WI38 (cell line): ENCODE measurements at regions not wholly inside any gene's neighbourhood (a gene's known extent, or its start where the extent isn't known, plus 50 kb on each side); places are given as distances from the start of the nearest gene placed in this dataset.

Source experiments
- H3K4me3 ChIP-seq: 2 replicates; pipeline ENCODE4 v1.5.1; 2011; ENCODE audit warnings: low read depth, mild to moderate bottlenecking, control low read depth, low read length
- TF ChIP-seq, protein P1 (sequence below): IDR thresholded peaks from 2 replicates; pipeline ENCODE4 v1.5.1; 2012; ENCODE audit warnings: low read depth, mild to moderate bottlenecking, control low read depth, low read length

DNA sequence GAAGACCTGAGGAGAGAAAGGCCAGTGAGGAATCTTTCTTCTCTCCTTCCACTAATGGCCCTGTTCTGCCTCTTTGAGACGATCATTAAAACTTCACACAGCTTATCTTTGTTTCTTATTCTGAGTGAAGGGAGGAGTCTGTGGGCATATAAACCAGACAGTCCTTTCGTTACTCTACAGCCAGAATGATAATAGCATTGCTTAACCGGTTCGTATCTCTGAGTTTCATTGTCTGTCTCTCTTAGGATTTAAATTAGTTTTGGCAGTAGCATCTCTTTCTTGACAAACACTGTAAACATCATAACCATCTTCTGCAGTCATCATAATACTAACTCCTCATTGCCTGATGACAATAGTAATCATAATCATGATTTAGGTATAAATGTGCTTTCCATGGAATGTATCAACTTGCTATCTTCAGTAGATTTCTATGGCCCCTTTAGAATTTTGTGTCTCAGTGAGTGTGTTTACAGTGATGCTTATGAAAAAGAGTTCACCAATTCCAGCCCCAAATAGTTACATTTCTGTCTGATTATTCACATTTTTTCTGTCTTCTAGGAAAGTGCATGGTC lies 618.8 kb upstream of the KLF4 start:
- H3K4me3 ChIP-seq: no peak overlapping the region
- TF ChIP-seq, protein P1, sequence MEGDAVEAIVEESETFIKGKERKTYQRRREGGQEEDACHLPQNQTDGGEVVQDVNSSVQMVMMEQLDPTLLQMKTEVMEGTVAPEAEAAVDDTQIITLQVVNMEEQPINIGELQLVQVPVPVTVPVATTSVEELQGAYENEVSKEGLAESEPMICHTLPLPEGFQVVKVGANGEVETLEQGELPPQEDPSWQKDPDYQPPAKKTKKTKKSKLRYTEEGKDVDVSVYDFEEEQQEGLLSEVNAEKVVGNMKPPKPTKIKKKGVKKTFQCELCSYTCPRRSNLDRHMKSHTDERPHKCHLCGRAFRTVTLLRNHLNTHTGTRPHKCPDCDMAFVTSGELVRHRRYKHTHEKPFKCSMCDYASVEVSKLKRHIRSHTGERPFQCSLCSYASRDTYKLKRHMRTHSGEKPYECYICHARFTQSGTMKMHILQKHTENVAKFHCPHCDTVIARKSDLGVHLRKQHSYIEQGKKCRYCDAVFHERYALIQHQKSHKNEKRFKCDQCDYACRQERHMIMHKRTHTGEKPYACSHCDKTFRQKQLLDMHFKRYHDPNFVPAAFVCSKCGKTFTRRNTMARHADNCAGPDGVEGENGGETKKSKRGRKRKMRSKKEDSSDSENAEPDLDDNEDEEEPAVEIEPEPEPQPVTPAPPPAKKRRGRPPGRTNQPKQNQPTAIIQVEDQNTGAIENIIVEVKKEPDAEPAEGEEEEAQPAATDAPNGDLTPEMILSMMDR: no peak

DNA sequence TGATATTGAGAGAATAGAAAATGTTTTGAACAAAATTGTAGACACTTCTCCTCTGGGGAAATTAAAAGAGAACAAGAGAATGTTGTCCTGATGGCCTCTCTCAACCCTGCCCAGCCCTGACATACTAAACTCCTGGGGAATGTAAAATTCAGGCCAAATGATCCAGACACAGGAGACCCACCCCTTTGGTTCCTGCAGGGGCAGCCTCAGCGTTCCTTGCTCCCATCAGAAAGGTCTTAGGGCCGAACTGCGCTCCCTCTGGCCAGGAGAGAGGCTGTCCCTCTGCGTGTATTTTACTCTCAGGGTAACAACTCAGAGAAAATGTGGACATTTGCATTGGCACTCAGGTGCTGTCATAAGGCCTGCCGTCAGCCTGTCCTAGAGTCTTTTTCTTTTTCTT lies 616.3 kb upstream of the KLF4 start:
- no peak overlapping the region for H3K4me3 ChIP-seq
- TF ChIP-seq, protein P1: no peak

DNA sequence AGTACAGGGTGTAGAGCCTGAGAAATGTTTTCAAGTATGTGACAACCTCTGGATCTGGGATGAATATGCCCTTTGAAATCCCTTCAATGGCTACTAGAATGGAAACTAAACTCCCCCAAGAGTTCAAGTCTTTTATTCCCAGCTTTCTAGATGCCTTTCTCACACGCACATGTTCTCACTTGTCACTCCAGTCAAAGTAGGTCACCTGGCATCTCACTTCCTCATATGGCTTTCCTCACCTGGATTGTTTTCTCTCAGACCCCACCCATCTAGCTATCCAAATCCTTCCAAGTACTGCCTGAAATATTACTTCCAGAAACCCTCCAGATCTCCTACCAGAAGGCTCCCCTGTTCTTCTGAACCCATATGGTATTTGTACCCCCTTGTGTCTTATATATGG lies 615.4 kb upstream of the KLF4 start:
- H3K4me3 ChIP-seq: no peak overlapping the region
- TF ChIP-seq, protein P1: no peak

DNA sequence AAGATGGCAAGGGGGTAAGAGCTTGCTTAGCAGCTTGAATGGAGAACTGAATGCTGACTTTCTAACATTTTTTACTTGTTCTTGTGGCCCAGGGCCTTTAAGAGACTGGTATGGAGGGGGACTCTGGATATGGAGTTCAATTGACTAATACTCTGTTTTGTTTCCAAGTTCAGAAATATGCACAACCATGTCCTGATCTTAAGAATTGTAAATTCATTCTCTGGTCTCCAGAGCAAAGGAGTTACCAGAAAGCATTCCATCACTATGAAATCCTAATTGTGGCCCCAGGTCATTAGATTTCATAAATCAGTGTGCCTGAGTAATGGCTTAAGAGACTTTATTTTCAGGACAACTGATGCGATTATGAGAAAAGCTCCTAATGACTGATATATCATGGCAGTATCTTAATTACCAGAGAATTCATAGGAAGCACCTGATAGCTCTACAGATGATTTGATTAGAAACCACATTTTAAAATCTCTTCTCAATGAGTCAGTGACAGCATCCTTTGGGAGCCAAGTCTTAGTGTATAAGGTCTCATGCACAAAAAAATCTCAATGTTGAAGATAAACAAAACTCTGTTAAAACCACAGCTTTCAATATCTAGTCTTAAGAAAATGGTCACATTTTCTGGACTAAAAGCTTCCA lies 613.6 kb upstream of the KLF4 start:
- H3K4me3 ChIP-seq: no peak overlapping the region
- TF ChIP-seq, protein P1: no peak

DNA sequence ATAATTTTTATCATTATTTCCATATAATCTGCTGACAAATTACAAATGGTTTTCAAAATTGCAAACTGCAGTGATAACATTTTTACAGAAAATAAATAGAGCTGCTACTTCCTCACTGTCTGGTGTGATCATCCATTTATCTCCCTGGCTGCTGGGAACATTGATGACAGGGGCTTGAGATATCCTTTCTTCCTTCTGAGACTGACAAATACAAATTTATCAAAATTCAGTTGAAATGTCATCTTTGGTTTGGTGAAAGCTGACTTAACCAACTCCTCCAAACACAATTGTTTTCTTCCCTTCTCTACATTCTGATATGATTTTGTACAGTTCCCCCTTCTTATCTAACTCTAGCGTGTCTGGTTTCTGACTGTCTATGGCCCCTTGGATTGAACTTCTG lies 611.8 kb upstream of the KLF4 start:
- no peak overlapping the region for H3K4me3 ChIP-seq
- TF ChIP-seq, protein P1: no peak

DNA sequence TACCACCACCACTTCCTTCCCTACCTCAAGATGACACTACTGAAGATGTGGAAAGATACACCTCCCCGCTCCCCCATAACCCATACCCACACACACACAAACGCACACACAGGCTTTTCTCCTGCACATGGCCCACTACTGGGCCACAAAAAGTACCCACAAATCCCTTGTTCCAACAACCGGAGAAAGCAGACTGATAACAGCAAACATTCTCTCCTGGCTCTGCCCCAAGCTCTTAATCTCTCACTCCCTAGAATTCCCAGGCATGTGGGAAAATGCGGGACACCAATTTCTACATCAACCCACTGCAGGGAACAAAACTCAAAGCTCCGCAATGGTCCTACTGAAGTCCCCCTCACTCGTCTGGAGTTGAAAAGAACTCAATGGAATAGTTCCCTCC lies 611.0 kb upstream of the KLF4 start:
- TF ChIP-seq, protein P1: no peak
- H3K4me3 ChIP-seq: no peak overlapping the region

DNA sequence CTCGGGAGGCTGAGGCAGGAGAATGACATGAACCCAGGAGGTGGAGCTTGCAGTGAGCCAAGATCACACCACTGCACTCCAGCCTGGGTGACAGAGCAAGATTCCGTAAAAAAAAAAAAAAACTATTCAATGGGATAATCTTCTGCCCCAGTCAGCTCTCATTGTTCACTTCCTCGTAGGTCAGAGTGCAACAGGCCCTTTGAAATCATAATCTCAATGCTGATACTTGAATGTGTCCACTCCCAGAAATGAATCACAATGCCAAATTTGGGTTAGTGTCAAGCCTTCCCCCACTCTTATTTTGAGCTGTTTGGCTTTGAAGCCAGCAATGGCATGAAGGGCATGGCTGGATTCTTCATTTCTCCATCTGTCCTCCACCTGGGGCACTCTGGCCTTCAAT lies 610.3 kb upstream of the KLF4 start:
- no peak overlapping the region for H3K4me3 ChIP-seq
- TF ChIP-seq, protein P1: no peak
